HCT116 (cell line): ENCODE measurements at regions not wholly inside any gene's neighbourhood (a gene's known extent, or its start where the extent isn't known, plus 50 kb on each side); places are given as distances from the start of the nearest gene placed in this dataset.

Experiments used
- CEBPB ChIP-seq: IDR thresholded peaks from 2 replicates; pipeline ENCODE4 v1.6.1; 2012; ENCODE audit warnings: low read depth
- CTCF ChIP-seq, 3 experiments: fragments of 200-600 bp in 1 of 3; sonication (generic) in 1 of 3; IDR thresholded peaks in 2 of 3; conservative IDR thresholded peaks in 1 of 3; 2 replicates each; pipeline ENCODE4 v1.5.1; 2012 to 2017; ENCODE audit warnings: low read depth in 2 of 3, low read length in 2 of 3, antibody characterized with exemption in 1 of 3, borderline replicate concordance in 1 of 3, control low read depth in 1 of 3, mild to moderate bottlenecking in 1 of 3, mixed read lengths in 1 of 3, mixed run types in 1 of 3, moderate library complexity in 1 of 3; ENCODE audit not compliant: insufficient read depth in 1 of 3
- EGR1 ChIP-seq: IDR thresholded peaks from 2 replicates; pipeline ENCODE4 v1.6.1; 2012; ENCODE audit warnings: low read depth
- EZH2 ChIP-seq: fragments of 200-600 bp; sonication (generic); IDR thresholded peaks from 2 replicates; pipeline ENCODE4 v1.6.1; 2017; ENCODE audit warnings: antibody characterized with exemption, mixed run types
- EZH2phosphoT487 ChIP-seq: fragments of 200-600 bp; IDR thresholded peaks from 2 replicates; pipeline ENCODE4 v1.6.1; 2018; ENCODE audit warnings: antibody characterized with exemption, borderline replicate concordance
- JUND ChIP-seq: IDR thresholded peaks from 2 replicates; pipeline ENCODE4 v1.6.1; 2012
- MAX ChIP-seq: IDR thresholded peaks from 2 replicates; pipeline ENCODE4 v1.6.1; 2012
- POLR2A ChIP-seq: IDR thresholded peaks from 2 replicates; pipeline ENCODE4 v1.7.0; 2011; ENCODE audit warnings: borderline replicate concordance; ENCODE audit not compliant: insufficient read depth, insufficient read length; ENCODE audit errors: extremely low read depth
- RAD21 ChIP-seq: IDR thresholded peaks from 2 replicates; pipeline ENCODE4 v1.6.1; 2012; ENCODE audit warnings: low read depth, mild to moderate bottlenecking
- REST ChIP-seq: IDR thresholded peaks from 2 replicates; pipeline ENCODE4 v1.6.1; 2012; ENCODE audit warnings: low read depth
- SIN3A ChIP-seq: IDR thresholded peaks from 2 replicates; pipeline ENCODE4 v1.6.1; 2012; ENCODE audit warnings: low read depth
- TCF7L2 ChIP-seq: IDR thresholded peaks from 2 replicates; pipeline ENCODE4 v1.7.0; 2011; ENCODE audit warnings: borderline replicate concordance, inconsistent platforms; ENCODE audit not compliant: insufficient read depth, insufficient read length; ENCODE audit errors: extremely low read depth

- TF ChIP-seq JUND (no peak), CTCF (IDR thresholded peaks at IDR 0.05 in 2 of 3, conservative IDR thresholded peaks at IDR 0.05 in 1 of 3; ENCODE audit: borderline replicate concordance in 1 of 3, insufficient read depth in 1 of 3, low read depth in 2 of 3, low read length in 2 of 3) (no peak), CEBPB (no peak), MAX (no peak), TCF7L2 (no peak), EZH2phosphoT487 (no peak), EZH2 (no peak), EGR1 (no peak), POLR2A (no peak), REST (no peak), RAD21 (no peak), SIN3A (no peak)
Measured at GRCh38 chr6:133673056-133673455, 215.9 kb upstream of the TCF21 start.
